Caco-2 (cell line): ENCODE measurements at regions not wholly inside any gene's neighbourhood (a gene's known extent, or its start where the extent isn't known, plus 50 kb on each side); places are given as distances from the start of the nearest gene placed in this dataset.

Source experiments
- BruUV-seq: library from RNA; stranded (reverse); fragments of 400-500 nt; replicated peaks from 2 replicates; lab custom pipeline; 2021; lab: Mats Ljungman, UMichigan
- CTCF ChIA-PET: fragments of 300-600 bp; sonication (Branson Sonifier 250); formaldehyde crosslinking; loops from one replicate; lab custom pipeline; 2022; ENCODE audit warnings: antibody characterized with exemption; lab: Charles Lee
- POLR2A ChIA-PET: fragments of 300-600 bp; sonication (Branson Sonifier 250); formaldehyde crosslinking; loops from one replicate; lab custom pipeline; 2022; ENCODE audit warnings: antibody characterized with exemption; lab: Charles Lee
- DNase-seq, 2 experiments: peaks; one replicate each; pipeline versions ENCODE4 v3.0.0 to v3.0.0-alpha.2; 2020 to 2022
- H3K27me3 ChIP-seq: replicated peaks from 2 replicates; pipeline ENCODE4 v1.6.0; 2011; ENCODE audit warnings: low read length; ENCODE audit not compliant: control insufficient read depth, insufficient read depth
- H3K36me3 ChIP-seq: 2 replicates; pipeline ENCODE4 v1.5.1; 2011; ENCODE audit warnings: low read length; ENCODE audit not compliant: control insufficient read depth, insufficient read depth
- H3K4me1 ChIP-seq: fragments of 250-450 bp; sonication (Bioruptor Pico); 2 replicates; pipeline ENCODE4 v1.5.1; 2020; ENCODE audit warnings: mild to moderate bottlenecking
- H3K4me3 ChIP-seq: 2 replicates; pipeline ENCODE4 v1.5.1; 2011; ENCODE audit warnings: low read depth, mild to moderate bottlenecking, control low read depth, low read length
- H3K9me3 ChIP-seq: fragments of 250-450 bp; sonication (Bioruptor Pico); 2 replicates; pipeline ENCODE4 v1.5.1; 2020; ENCODE audit warnings: mild to moderate bottlenecking, moderate library complexity
- H3K27ac Mint-ChIP-seq: one replicate; pipeline ENCODE4 v1.8.0; 2022; ENCODE audit warnings: mixed read lengths; ENCODE audit not compliant: unreplicated experiment
- H3K27me3 Mint-ChIP-seq: one replicate; pipeline ENCODE4 v1.8.0; 2022; ENCODE audit warnings: mixed read lengths; ENCODE audit not compliant: insufficient read depth, unreplicated experiment
- H3K36me3 Mint-ChIP-seq: one replicate; pipeline ENCODE4 v1.8.0; 2022; ENCODE audit warnings: mild to moderate bottlenecking, mixed read lengths; ENCODE audit not compliant: insufficient read depth, unreplicated experiment
- H3K4me1 Mint-ChIP-seq: one replicate; pipeline ENCODE4 v1.8.0; 2022; ENCODE audit warnings: low read depth, mixed read lengths; ENCODE audit not compliant: unreplicated experiment
- H3K4me3 Mint-ChIP-seq: one replicate; pipeline ENCODE4 v1.8.0; 2022; ENCODE audit warnings: mild to moderate bottlenecking, moderate library complexity, mixed read lengths; ENCODE audit not compliant: unreplicated experiment
- H3K9me3 Mint-ChIP-seq: one replicate; pipeline ENCODE4 v1.8.0; 2022; ENCODE audit warnings: mixed read lengths; ENCODE audit not compliant: unreplicated experiment
- CTCF ChIP-seq, 2 experiments: fragments of 200-600 bp in 1 of 2; IDR thresholded peaks; 1 replicate in 1 of 2; 2 replicates in 1 of 2; pipeline versions ENCODE4 v1.5.1 to v1.8.0; 2011 to 2022; ENCODE audit warnings: antibody characterized with exemption in 1 of 2, control low read depth in 1 of 2, inconsistent platforms in 1 of 2, low read depth in 1 of 2, low read length in 1 of 2, mild to moderate bottlenecking in 1 of 2, moderate library complexity in 1 of 2; ENCODE audit not compliant: insufficient read depth in 1 of 2, severe bottlenecking in 1 of 2, unreplicated experiment in 1 of 2
- intact Hi-C: fragments of 100-400 bp; cut with micrococcal nuclease; formaldehyde crosslinking; loops from one replicate; pipeline ENCODE4 v1.10.0; 2022; ENCODE audit not compliant: unreplicated experiment

- no peak for TF ChIP-seq CTCF (IDR thresholded peaks at IDR 0.05; ENCODE audit: insufficient read depth in 1 of 2, low read depth in 1 of 2, low read length in 1 of 2, severe bottlenecking in 1 of 2, unreplicated experiment in 1 of 2)
- ChIA-PET CTCF (no interaction called here), POLR2A (no interaction called here)
- Histone ChIP-seq H3K4me1 (no peaks in the 10 kb centered on the region), H3K36me3 (no peaks in the 10 kb centered on the region), H3K27me3 (no peaks in the 10 kb centered on the region), H3K4me3 (no peak overlapping the region), H3K9me3 (no peaks in the 10 kb centered on the region)
- no peak overlapping the region for H3K4me3 Mint-ChIP-seq
- DNase-seq, result no peak
- intact Hi-C loops, result no loop called here
- no TSS peak for BruUV-seq
- H3K27ac Mint-ChIP-seq, result no peak overlapping the region
- H3K27me3 Mint-ChIP-seq, result no peaks in the 10 kb centered on the region
- no peaks in the 10 kb centered on the region for H3K36me3 Mint-ChIP-seq
- H3K9me3 Mint-ChIP-seq, result no peaks in the 10 kb centered on the region
- H3K4me1 Mint-ChIP-seq, result no peaks in the 10 kb centered on the region
Measured at GRCh38 chr12:97910559-97910958, 448.0 kb downstream of the RMST start.

- no TSS peak for BruUV-seq
- H3K27ac Mint-ChIP-seq, result no peak overlapping the region
- no peaks in the 10 kb centered on the region for H3K9me3 ChIP-seq
- H3K36me3 ChIP-seq, result no peaks in the 10 kb centered on the region
- no peak for DNase-seq
- no peaks in the 10 kb centered on the region for H3K27me3 ChIP-seq
- no peaks in the 10 kb centered on the region for H3K4me1 ChIP-seq
- H3K4me3 Mint-ChIP-seq, result no peak overlapping the region
- H3K4me1 Mint-ChIP-seq, result no peaks in the 10 kb centered on the region
- ChIA-PET CTCF (no interaction called here), POLR2A (no interaction called here)
- H3K36me3 Mint-ChIP-seq, result no peaks in the 10 kb centered on the region
- no peak for TF ChIP-seq CTCF (IDR thresholded peaks at IDR 0.05; ENCODE audit: insufficient read depth in 1 of 2, low read depth in 1 of 2, low read length in 1 of 2, severe bottlenecking in 1 of 2, unreplicated experiment in 1 of 2)
- H3K4me3 ChIP-seq, result no peak overlapping the region
- no peaks in the 10 kb centered on the region for H3K27me3 Mint-ChIP-seq
- intact Hi-C loops, result no loop called here
- no peaks in the 10 kb centered on the region for H3K9me3 Mint-ChIP-seq
Measured at GRCh38 chr12:97912943-97913342, 450.3 kb downstream of the RMST start.

GRCh38 chr12:97921979-97922722, 459.5 kb downstream of the RMST start:
- CTCF ChIA-PET, result no interaction called here
- H3K4me3 ChIP-seq, result no peak overlapping the region
- Mint-ChIP-seq H3K36me3 (no peaks in the 10 kb centered on the region), H3K27ac (no peak overlapping the region), H3K9me3 (no peaks in the 10 kb centered on the region), H3K4me3 (no peak overlapping the region), H3K27me3 (no peaks in the 10 kb centered on the region), H3K4me1 (no peaks in the 10 kb centered on the region)
- POLR2A ChIA-PET, result interaction anchor here (0.6 kb wide), 1 partner anchor 29 kb away, joined by 6 read pairs; no protein-coding TSS in a partner anchor
- no peaks in the 10 kb centered on the region for H3K36me3 ChIP-seq
- BruUV-seq, result no TSS peak
- no peak for DNase-seq
- intact Hi-C loops, result no loop called here
- no peaks in the 10 kb centered on the region for H3K27me3 ChIP-seq
- no peaks in the 10 kb centered on the region for H3K9me3 ChIP-seq
- no peak for TF ChIP-seq CTCF (IDR thresholded peaks at IDR 0.05; ENCODE audit: insufficient read depth in 1 of 2, low read depth in 1 of 2, low read length in 1 of 2, severe bottlenecking in 1 of 2, unreplicated experiment in 1 of 2)
- no peaks in the 10 kb centered on the region for H3K4me1 ChIP-seq
